Epithelial cell of esophagus (primary cell): ENCODE measurements at regions not wholly inside any gene's neighbourhood (a gene's known extent, or its start where the extent isn't known, plus 50 kb on each side); places are given as distances from the start of the nearest gene placed in this dataset.

Experiments
- DNase-seq: peaks from one replicate; pipeline ENCODE4 v3.0.0; 2010; ENCODE audit warnings: low read depth
- H3K4me3 ChIP-seq: 2 replicates; pipeline ENCODE4 v1.5.1; 2011; ENCODE audit warnings: mild to moderate bottlenecking, low read length, control low read depth
- CTCF ChIP-seq: IDR thresholded peaks from 2 replicates; pipeline ENCODE4 v1.5.1; 2011; ENCODE audit warnings: low read depth, mild to moderate bottlenecking, low read length, control low read depth, inconsistent platforms; ENCODE audit not compliant: insufficient read depth; ENCODE audit errors: missing control alignments

- DNase-seq: no peak
- TF ChIP-seq CTCF: no peak
- H3K4me3 ChIP-seq: no peak overlapping the region
These were observed 251.2 kb upstream of the RORB start for GRCh38 chr9:74245866-74246497.

GRCh38 chr9:74255489-74255984 is 241.6 kb upstream of the RORB start:
- H3K4me3 ChIP-seq: no peak overlapping the region
- no peak for TF ChIP-seq CTCF
- DNase-seq: peak; percentile 53

DNA sequence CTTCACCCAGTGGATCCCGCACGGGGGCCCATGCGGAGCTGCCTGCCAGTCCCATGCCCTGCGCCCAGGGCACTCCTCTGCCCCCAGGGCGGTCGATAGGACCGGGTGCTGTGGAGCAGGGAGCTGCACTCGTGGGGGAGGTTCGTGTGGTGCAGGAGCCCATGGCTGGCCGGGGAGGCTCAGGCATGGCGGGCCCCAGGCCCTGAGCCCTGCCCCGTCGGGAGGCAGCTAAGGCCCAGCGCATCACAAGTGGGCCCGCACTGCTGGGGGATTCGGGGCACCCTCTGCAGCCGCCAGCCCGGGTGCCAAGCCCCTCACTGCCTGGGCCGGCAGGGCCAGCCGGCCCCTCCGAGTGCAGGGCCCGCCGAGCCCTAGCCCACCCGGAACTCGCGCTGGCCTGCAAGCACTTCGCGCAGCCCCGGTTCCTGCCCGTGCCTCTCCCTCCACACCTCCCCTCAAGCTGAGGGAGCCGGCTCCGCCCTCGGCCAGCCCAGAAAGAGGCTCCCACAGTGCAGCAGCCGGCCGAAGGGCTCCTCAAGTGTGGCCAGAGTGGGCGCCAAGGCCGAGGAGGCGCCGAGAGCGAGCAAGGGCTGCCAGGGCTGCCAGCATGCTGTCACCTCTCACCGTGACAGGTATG is 221.1 kb upstream of the RORB start:
- TF ChIP-seq CTCF: no peak
- no peak overlapping the region for H3K4me3 ChIP-seq
- no peak for DNase-seq

DNA sequence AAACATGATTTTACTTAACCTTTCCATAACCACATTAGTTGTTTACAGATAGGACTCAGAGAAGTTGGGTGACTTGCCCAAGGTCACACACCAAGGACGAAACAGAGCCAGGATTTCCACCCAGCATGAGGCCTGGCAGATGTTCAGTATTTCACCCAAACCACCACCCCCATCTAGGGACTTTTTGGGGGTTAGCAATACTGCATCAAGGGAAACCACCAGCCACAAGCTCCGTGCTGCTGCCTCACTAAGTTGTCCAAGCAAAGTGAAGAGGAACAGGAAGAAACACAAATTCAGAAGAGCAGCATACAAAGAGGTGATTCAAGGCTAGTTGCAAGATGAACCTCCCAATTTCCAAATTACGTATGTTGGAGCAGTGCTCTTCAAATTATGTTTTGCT is 219.6 kb upstream of the RORB start:
- no peak overlapping the region for H3K4me3 ChIP-seq
- no peak for DNase-seq
- no peak for TF ChIP-seq CTCF

GRCh38 chr9:74281674-74282073 is 215.5 kb upstream of the RORB start:
- peak; percentile 6 for DNase-seq
- no peak overlapping the region for H3K4me3 ChIP-seq
- TF ChIP-seq CTCF: peak; percentile 20

- no peak overlapping the region for H3K4me3 ChIP-seq
- no peak for TF ChIP-seq CTCF
- no peak for DNase-seq
These were observed 214.4 kb upstream of the RORB start for GRCh38 chr9:74282526-74283253.
